PC-9 (cell line): ENCODE measurements at regions not wholly inside any gene's neighbourhood (a gene's known extent, or its start where the extent isn't known, plus 50 kb on each side); places are given as distances from the start of the nearest gene placed in this dataset.

Experiments
- CTCF ChIP-seq: fragments of 200-600 bp; sonication (generic); conservative IDR thresholded peaks from 2 replicates; pipeline ENCODE4 v1.6.1; 2017; ENCODE audit warnings: mixed run types, antibody characterized with exemption, mild to moderate bottlenecking, moderate library complexity
- EZH2 ChIP-seq: fragments of 200-600 bp; sonication (generic); IDR thresholded peaks from 2 replicates; pipeline ENCODE4 v1.8.0; 2017; ENCODE audit warnings: antibody characterized with exemption, low read depth

DNA sequence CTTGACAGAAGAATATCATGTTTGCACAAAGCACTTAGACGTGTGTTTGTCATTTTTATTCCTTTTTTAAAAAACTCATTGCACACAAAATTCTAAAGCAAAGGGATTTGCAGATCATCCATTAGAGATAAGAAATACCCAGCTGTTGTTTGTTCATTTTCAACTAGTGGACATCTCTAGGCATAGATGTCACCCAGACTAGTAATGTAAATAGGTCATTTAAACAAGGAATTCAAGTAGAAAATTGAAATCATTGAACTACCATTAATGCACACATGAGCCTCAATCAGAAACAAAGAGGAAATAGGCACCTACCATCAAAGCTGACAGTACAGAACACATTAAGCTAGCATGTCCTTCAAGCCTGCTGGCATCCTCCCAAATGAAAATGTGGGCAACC is 107.3 kb downstream of the OR2K2 start:
- TF ChIP-seq CTCF: no peak
- no peak for TF ChIP-seq EZH2
